HG02938 (cell line): ENCODE measurements at regions not wholly inside any gene's neighbourhood (a gene's known extent, or its start where the extent isn't known, plus 50 kb on each side); places are given as distances from the start of the nearest gene placed in this dataset.
A peak's percentile ranks its signal among the peaks of the same experiment; 100 is the strongest.

Source experiments
- ATAC-seq: cut with Tn5 transposase; IDR thresholded peaks from one replicate; pipeline ENCODE4 v1.9.1; 2021; ENCODE audit warnings: mild to moderate bottlenecking, moderate library complexity; ENCODE audit not compliant: unreplicated experiment

DNA sequence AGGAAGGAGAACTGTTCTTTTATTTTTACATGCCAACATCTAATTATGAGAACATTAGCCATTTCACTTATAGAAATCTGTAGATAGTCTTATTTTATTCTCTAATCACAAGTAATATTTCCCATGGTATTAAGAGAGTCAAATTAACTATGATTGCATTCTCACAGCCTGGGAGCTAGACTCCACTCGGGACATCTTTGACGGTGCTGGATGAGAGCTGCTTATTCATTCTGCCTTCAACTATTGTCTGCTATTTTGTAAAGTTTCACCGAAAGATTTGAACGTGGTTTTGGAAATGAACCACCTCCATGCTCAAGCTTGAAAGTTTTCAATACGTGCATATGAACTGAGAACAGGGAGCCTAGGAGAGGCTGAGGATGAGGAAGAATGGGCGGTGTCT, 264.3 kb upstream of the KLF6 start:
- ATAC-seq: no peak

DNA sequence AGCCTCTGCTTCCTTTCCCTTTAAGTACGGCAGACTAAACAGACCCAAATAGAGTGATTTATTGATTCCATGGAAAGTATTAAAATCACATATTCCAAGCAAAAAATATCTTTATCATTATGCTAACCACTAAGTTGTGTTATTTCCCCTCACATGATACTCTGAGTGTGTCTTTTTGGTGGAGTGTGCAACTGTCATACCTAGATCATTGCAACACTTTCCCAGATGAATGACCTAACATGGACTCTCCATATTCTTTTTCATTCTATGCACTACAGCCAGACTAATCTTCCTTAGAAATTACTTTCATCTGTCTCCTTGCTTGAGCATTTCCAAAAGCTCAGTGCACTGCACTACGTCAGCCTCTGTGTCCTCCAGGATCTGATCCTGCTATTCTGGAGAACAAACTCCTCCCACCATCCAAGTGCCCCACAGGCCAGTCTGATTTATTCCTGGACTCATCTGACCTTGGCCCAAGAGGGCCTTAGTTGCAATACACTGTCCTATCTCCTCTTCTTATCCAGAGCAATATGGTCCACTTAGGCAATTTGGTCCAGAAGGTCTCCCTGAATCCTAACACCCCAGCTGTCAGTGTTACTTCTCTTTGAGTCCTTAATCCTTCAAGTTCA, 263.3 kb upstream of the KLF6 start:
- no peak for ATAC-seq

DNA sequence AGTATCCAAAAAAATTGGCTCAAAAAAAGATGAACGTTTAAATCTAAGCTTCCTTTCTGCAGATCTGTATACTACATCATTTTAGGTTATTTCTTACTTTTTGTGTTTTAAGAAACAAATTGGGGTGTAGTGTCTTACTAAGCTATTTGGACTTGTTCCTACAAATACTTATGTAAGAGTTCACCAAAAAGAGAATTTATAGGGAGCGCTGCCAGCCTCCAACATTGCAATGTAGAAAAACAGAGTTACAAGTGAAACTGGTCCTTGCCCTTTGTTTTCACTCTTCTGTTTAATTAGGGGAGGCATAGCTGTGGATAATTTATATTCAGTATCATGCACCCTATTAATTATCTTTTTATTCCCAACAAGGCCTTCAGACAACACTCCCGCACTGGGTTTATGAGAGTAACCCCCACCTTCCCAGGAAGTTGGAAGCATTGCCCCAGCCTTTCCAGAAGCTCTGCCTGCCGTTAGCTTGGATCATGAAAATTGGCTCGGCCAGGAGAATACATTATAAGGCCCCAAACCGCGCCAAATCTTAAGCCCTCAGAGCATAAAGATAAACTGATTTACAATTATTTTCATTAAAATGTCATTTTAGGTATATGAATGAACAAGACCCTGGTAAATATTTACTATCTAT, 261.8 kb upstream of the KLF6 start:
- ATAC-seq: no peak

DNA sequence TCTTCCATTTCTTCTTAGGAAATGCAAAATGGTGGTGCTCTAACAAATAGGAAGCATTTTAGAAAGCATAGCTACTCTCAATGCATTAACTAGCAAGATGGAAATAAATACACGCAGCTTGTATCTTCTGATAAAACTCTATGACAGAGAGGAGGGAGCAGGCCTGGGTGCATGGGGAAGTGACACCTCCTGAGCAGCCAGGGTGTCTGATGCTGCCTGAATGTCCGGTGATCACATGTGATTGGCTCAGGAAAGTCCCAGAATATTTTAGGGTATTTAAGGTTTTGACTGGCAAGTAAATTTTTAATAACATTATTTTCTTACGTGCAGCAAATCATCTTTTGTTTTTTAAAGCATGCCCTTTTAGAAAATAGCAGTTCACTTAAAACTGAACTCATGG, 261.0 kb upstream of the KLF6 start:
- ATAC-seq: no peak

DNA sequence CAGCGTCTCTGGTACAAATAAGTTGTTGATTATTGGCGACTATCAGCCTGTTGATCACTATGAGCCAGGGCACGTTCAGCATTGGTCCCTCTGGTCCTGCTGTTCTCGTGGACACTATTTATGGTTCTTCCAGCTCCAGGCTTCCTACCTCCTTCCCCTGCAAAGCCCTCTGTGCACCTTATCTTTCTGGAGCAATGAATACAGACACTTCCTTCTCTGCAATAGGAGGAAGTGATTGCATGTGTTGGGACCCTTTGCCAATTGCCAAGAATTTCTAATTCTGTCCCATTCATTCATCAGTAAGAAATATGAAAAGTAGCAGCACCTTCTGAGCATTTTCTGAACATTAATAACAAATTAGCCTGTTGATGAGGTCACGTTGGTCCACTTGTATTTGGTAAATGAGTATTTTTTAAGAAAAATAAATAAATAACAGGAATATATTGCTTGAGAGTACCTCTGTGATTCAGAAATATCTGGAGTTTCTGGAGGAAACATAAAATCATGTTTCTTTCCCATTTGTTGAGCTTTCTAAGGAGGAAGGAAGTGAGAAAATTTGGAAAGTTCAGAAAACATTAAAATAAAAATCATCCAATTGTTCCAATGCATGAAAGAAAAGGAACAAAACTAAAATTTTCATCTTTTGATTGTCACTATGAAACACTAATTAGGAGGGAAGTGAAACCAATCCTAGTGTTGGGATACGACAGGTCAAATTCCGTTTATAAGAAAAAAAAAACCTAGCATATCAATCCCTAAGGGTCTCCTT, 259.1 kb upstream of the KLF6 start:
- no peak for ATAC-seq

DNA sequence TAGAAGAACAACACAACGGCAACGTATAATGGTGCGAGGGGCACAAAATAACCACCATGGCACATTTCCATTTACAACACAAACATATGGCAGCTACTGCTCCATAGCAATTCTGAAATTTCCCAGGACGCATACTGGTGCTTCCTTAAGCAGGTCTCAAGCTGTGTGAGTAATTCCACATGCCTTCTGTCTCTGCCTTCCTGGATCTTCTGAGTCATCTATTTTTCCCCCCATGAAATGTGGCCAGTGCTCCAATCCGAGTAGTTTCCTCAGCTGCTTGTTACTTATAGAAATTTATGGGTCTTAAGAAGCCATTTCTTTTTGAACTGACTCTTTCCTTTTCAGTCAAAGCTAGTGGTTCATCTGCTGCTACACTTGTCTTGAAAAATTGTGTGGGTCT, 256.6 kb upstream of the KLF6 start:
- ATAC-seq: no peak

DNA sequence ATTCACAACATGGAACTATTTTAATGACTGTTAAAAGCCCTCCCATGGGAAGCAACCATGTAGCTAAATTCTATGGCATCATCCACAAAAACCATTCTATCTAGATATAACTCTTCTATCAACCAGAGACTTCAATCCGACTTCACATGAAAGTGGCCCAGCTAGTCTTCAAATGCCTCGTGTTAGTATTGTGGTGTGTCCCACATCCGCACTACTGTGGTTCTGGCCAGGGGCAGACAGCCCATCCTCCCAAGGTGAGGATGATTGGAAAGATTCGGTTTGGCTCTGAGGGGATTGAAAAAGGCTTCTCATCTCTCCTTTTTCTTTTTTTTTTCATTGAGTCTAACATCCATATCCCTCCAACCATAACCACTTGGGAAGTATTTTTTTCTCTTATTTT, 253.0 kb upstream of the KLF6 start:
- ATAC-seq: no peak

DNA sequence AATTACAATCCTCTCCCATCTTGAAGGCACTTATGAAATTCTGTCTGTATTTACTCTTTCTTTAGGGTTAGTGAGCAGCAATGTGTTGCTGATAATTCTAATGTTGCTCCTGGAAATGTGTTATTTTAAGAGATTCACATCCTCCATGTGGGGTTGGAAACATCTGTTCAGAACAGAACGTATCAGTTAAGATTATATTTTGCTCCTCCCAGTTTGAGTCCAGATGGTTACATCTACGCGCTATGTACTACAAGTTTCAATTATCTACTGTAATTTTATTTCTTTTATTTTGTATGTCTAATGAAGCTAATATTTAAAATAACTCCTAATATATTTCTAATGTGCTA, 250.6 kb upstream of the KLF6 start:
- no peak for ATAC-seq

DNA sequence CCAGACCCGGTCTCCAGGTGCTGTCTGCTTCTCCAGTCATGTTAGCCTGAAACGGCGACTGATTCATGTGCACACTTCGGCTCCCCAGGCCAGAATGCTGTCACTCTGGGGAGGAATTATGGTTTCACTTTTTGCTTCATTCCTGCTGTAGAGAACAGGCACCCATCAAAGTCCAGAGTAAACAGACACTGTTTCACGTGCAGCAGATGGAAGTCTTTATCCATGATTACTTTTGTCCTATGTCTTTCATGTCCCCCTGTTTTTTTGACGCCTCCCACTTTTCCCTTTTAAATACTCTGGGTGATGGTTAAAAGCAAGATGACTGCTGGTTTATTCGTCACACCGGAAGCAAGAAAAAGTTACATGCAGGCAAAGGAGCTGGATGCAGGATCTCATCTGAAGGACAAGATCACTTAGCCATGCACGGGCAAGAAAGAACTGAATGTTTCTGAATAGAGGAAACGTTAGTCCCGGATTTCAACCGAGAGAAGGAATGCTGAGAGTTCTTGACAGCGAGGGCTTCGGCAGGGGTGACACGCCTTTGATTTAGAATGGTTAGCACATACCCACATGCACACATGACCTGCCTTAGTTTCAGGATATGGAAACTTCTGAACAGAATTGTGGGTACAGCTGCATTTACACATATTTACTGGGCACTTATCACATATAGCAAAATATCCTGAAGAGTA, 250.0 kb upstream of the KLF6 start:
- no peak for ATAC-seq

DNA sequence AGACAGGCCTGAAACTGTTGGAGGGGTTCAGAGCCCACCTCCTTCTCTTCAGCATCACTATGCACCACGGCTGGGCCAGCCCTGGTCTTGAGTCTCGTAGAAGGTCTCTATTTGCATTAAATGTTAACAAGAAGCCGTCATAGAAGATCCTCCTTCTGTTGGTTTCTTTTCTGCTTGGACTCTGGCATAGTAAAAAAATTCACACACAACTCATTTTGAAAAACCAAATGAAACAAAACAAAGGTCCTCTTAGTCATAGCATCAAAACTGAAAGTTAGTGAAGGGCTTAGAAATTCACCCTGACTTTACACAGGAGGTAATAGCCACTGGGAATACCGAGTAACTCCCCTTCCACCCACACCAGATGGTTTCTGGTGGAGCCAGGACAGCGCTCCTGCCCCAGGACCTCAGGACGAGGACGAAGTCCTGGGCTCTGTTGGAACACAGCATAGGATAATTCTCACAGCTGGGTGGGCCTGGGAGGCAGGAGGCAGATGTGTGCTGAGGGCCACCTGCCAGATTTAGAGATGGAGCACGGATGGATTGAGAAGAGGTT, 248.4 kb upstream of the KLF6 start:
- ATAC-seq: peak; percentile 94

DNA sequence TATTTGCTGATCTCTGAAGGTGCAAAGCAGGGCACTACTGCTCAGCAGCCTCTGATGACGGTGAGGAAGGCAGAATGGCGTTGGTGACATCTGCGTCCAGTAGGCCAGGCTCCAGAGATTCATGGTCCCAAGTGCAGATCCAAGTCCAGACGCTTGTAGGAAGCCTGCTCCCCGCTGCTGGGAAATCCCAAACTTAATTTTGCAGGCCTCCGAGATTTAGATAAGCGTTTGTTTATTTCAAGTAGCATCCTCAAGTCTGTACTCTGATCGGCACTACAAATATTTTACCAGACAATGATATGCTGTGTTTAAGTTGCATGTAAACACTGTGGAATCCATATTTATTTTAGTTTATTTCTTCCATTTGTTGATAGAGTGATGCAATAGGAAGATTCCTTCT, 244.9 kb upstream of the KLF6 start:
- ATAC-seq: no peak

DNA sequence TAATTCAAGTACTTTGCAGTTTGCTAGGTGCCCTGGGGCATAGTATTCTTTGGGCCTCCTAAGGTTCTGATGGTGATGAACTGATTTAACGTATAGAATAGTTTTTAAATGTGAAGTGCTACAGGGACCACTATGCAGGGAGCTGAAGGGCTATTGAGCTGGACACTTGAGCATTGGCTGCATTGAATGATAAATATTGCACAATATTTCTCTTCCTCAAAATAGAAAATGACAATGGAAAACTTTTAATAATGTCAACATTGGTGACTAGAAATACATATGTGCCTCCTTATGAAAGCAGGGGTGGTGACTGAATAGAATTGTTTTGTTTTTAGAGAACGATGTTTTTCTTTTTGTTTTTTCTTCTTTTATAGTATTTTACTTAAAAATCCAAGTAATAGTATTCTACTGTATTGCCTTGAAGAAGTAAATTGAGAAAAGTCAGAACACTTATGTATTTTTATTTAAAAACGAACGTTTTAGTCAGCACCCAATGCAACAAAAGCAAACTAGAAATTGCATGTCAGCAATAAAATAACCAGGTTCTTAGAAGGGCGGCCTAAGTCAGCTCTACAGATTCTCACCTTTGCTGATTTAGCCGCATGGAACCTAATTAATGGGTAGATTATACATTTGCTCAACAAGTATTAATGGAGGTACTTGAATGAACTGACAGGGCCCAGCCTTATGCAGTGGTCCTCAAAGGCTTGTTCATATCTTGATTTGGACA, 244.0 kb upstream of the KLF6 start:
- ATAC-seq: no peak

DNA sequence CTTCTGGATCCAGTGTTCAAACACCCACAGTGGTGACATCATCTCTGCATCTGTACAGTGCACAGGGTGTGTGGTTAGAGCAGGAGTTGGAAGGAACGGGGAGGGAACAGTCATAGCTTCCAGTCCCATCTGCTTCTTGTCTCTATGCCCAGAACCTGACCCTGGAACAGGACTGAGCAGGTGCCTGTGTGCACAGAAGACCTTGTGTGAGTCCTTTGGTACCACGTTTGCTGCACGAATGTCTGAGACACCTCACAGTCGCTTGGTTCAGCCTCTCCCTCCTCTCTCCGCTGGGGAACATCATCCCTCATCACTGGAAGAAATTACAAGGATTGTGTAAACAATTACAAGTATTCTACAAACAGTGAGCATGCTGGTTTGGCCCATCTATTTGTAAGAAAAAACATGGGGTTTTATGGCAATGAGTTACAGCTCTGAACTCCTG, 243.0 kb upstream of the KLF6 start:
- ATAC-seq: no peak

DNA sequence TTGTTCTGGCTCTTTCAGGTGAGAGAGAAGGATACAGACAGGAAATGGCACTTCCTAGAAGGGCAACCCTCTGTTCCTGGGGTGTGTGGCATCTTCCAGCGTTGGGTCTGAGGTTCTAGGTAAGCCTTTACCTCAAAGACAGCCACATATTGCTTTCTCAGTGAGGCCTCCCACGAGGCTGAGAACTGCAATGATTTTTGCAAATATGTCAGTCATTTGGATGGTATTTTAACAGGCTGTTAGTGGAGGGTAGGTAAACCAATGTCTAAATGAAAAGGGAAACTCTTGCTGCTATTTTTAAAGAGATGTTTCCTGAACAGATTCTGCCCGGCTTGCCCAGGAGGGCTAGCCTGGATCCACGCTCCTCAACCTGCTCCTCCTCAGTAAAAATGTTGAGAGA, 240.3 kb upstream of the KLF6 start:
- no peak for ATAC-seq

DNA sequence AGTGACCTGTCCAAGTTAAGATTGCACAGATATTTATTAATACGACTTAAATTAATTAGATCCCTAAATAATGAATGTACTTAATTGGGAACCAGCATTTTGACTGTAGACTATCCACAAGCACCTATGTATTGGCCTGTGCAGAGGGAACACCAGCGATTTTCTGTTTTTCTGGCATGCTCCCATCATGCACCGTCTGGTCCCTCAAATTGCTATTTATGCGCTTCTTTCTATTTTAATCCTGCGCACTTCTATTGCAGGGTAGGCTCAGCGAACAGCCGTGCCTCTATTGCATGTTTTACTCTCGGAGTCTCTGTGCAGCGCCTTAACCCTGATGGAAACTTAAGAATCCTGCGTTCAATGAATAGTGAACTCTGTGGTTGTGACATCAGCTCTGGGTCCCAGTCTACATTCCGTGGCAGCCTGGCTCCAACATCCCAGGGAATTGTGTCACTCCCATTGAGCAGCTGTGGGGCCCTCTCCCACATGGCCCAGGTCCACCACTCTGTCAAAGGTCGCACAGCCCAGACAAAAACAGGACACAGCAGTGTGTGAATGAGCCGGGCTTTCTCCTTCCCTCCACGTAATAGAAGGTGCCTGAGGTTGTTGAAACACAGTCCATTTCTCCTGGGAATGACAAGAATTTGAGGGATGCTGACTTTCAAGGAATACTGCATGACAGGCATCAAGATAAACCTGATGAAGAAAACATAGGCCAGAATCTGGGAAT, 239.7 kb upstream of the KLF6 start:
- ATAC-seq: no peak

DNA sequence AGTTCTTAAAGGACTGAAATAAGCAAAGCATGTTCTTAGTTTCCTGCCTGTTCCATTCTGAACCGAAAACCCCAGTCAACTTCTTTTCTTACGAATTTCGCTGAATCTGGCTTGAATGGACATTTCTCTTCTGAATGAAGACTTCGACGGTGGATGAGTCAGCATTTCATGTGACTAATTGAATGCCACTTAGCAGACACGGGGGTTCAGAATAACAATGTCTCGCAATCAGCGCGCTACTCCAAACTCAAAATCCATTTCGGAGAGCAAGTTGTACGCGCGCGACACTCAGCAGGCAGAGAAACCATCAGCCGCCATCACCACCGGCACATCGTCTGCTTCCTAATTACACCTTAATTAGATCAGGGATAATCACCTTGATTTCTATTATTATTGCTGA, 239.0 kb upstream of the KLF6 start:
- ATAC-seq: no peak

DNA sequence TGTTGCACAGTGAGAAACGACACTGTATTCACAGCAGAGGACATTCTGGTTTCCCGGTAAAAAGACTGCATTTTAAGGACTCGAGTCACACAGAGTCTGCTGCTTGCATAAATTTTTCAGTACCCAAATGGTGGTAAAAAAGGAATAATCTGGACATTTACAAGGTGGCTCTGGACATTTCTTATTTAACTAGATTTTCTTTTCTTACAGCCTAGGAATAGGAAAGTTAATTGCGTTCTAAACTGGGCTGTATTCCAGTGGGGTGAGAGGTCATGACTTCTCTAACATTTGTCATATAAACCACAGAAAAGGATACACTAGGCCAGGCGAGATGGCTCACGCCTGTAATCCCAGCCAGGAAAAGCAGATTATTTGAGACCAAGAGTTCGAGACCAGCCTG, 237.5 kb upstream of the KLF6 start:
- no peak for ATAC-seq

DNA sequence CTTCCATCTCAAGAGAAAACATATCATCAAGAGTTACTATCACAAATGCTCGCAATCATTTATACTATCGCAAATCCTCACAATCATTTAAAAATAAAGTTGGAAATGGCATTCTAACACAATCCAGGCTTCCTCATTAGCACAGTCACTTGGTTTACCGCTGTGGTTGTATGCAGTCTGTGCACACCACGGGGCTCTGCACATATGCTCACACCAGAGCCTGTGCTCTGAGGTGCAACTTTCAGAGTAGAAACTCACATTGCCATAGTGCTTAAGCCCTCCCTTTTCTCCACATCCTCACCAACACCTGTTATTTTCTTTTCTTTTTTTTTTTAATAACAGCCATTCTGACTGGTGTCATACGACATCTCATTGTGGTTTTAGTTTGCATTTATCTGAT, 235.6 kb upstream of the KLF6 start:
- ATAC-seq: no peak

DNA sequence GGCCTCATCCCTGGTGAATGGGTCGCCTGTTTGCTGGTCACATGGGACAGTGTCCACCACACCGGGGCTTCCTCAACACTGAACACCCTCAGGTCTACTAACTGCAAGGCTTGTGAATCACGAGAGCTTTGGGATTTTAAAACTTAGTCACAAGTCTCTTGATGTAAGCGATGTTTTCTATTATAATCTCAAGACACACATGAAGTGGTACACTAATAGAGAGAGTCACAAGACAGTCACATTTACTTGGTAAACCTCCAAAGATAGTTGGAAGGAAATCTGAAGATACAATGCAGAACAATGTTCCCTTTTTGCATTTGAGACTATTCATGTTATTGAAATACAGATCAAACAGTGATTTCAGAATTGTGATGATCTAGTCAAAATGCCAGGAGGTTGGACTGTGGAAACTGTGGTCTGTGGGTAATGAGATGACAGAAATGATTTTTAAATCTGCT, 233.1 kb upstream of the KLF6 start:
- ATAC-seq: no peak

DNA sequence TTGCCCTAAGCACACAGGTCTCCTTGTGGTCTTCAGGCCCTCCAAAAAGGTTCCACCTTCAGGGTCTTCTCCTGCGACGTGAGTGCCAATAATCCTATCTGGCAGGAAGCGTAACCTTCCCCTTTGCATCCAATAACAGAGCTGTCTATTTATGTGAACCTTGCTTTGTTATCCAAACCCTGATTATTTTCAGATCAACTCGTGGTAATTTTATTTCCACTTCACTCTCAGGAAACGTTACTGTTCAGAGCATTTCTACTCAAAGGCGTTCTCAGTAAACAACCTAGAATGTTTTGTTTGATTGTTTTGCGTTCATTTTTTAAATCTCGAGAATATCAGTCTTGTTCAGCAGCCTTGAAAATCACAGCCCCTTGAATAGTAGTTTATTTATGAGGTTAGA, 232.3 kb upstream of the KLF6 start:
- no peak for ATAC-seq
